Mesendoderm (in vitro differentiated cells): ENCODE measurements at regions not wholly inside any gene's neighbourhood (a gene's known extent, or its start where the extent isn't known, plus 50 kb on each side); places are given as distances from the start of the nearest gene placed in this dataset.

Experiments used
- DNase-seq: peaks from one replicate; pipeline ENCODE4 v3.0.0; 2013
- H2AK5ac ChIP-seq: 2 replicates; pipeline ENCODE4 v1.6.1; 2013; ENCODE audit warnings: low read length, inconsistent platforms
- H2BK120ac ChIP-seq: 2 replicates; pipeline ENCODE4 v1.6.1; 2013; ENCODE audit warnings: low read depth, mild to moderate bottlenecking, low read length, moderate library complexity, mixed read lengths
- H2BK15ac ChIP-seq: replicated peaks from 2 replicates; pipeline ENCODE4 v1.6.1; 2013; ENCODE audit warnings: low read depth, mild to moderate bottlenecking, moderate library complexity
- H2BK5ac ChIP-seq: 2 replicates; pipeline ENCODE4 v1.6.1; 2013; ENCODE audit warnings: low read length, inconsistent platforms
- H3K18ac ChIP-seq: 2 replicates; pipeline ENCODE4 v1.6.1; 2013; ENCODE audit warnings: mild to moderate bottlenecking, low read length, mixed read lengths
- H3K23ac ChIP-seq: one replicate; pipeline ENCODE4 v1.6.1; 2013; ENCODE audit warnings: low read length
- H3K27ac ChIP-seq: 2 replicates; pipeline ENCODE4 v1.5.1; 2013; ENCODE audit warnings: low read depth, mild to moderate bottlenecking, inconsistent platforms, low read length, moderate library complexity
- H3K27me3 ChIP-seq: 2 replicates; pipeline ENCODE4 v1.6.1; 2013; ENCODE audit warnings: low read length, control low read depth, mild to moderate bottlenecking, inconsistent platforms; ENCODE audit not compliant: insufficient read depth, poor library complexity
- H3K36me3 ChIP-seq: 2 replicates; pipeline ENCODE4 v1.6.1; 2013; ENCODE audit warnings: low read length, inconsistent platforms; ENCODE audit not compliant: control insufficient read depth, insufficient read depth
- H3K4ac ChIP-seq: one replicate; pipeline ENCODE4 v1.6.1; 2013; ENCODE audit warnings: low read depth, mild to moderate bottlenecking, low read length, moderate library complexity
- H3K4me1 ChIP-seq: 2 replicates; pipeline ENCODE4 v1.6.1; 2013; ENCODE audit warnings: low read depth, low read length, inconsistent platforms; ENCODE audit not compliant: control insufficient read depth
- H3K4me2 ChIP-seq: 2 replicates; pipeline ENCODE4 v1.6.1; 2013; ENCODE audit warnings: low read length
- H3K4me3 ChIP-seq: 2 replicates; pipeline ENCODE4 v1.5.1; 2013; ENCODE audit warnings: mild to moderate bottlenecking, low read length
- H3K56ac ChIP-seq: one replicate; pipeline ENCODE4 v1.6.1; 2013; ENCODE audit warnings: low read length
- H3K79me1 ChIP-seq: 2 replicates; pipeline ENCODE4 v1.6.1; 2013; ENCODE audit warnings: low read length, inconsistent platforms
- H3K79me2 ChIP-seq: 2 replicates; pipeline ENCODE4 v1.6.1; 2013; ENCODE audit warnings: mild to moderate bottlenecking, low read length; ENCODE audit not compliant: control insufficient read depth, insufficient read depth
- H3K9ac ChIP-seq: 2 replicates; pipeline ENCODE4 v1.6.1; 2013; ENCODE audit warnings: low read length, inconsistent platforms
- H4K5ac ChIP-seq: one replicate; pipeline ENCODE4 v1.6.1; 2013; ENCODE audit warnings: low read length
- H4K8ac ChIP-seq: one replicate; pipeline ENCODE4 v1.6.1; 2013; ENCODE audit warnings: low read depth, mild to moderate bottlenecking, control low read depth, low read length, moderate library complexity
- WGBS: extraction: QIAGEN DNeasy Blood & Tissue Kit; methylation state at CpG from one replicate; pipeline ENCODE4 v1.1.7; 2013; ENCODE audit warnings: low lambda C conversion rate, missing lambda C conversion rate; ENCODE audit not compliant: insufficient coverage; ENCODE audit errors: extremely low coverage; 5-methylcytosine and 5-hydroxymethylcytosine counted together

- Histone ChIP-seq H3K18ac (no peak overlapping the region), H3K9ac (no peak overlapping the region), H3K36me3 (no peaks in the 10 kb centered on the region), H3K23ac (no peak overlapping the region), H3K27me3 (no peaks in the 10 kb centered on the region), H4K8ac (no peak overlapping the region), H3K56ac (no peak overlapping the region), H3K79me1 (no peaks in the 10 kb centered on the region), H3K4me1 (no peaks in the 10 kb centered on the region), H2BK15ac (no peak overlapping the region), H4K5ac (no peak overlapping the region), H2BK120ac (no peak overlapping the region), H2BK5ac (no peak overlapping the region), H3K4me2 (no peak overlapping the region), H3K4me3 (no peak overlapping the region), H3K27ac (no peak overlapping the region), H3K4ac (no peak overlapping the region), H2AK5ac (no peak overlapping the region), H3K79me2 (no peaks in the 10 kb centered on the region)
- DNase-seq: no peak
- no CpG with 5 or more reads among the region's 6 CpGs for WGBS
These were observed 52.4 kb upstream of the ESRRB start for GRCh38 chr14:76323331-76324050.

DNA sequence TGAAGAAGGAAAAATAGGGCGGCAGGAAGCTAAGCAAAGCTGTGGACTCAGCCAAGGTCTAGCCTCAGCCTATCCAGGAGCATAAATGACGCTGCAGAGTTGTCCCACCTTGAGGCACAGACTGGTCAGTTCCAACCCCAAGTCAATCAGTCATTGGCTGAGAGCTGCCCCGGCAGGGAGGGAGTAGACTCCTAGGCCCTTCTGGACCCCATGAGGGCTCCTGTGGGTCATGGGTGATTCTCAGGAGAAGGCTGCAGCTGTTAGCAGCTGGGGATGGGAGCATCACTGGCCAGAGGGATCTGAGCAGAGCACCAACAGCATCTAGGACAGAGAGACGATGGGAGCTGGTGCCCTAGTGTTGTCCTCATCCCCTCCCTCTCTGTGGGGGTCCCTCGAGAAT lies 51.8 kb upstream of the ESRRB start:
- no peak overlapping the region for H4K8ac ChIP-seq
- no peak overlapping the region for H3K4me2 ChIP-seq
- H2BK120ac ChIP-seq: no peak overlapping the region
- no peak overlapping the region for H3K9ac ChIP-seq
- no peak overlapping the region for H2BK5ac ChIP-seq
- no peak overlapping the region for H2BK15ac ChIP-seq
- H3K4me3 ChIP-seq: no peak overlapping the region
- no peaks in the 10 kb centered on the region for H3K4me1 ChIP-seq
- H4K5ac ChIP-seq: no peak overlapping the region
- no CpG with 5 or more reads among the region's 5 CpGs for WGBS
- H3K56ac ChIP-seq: no peak overlapping the region
- H3K79me2 ChIP-seq: no peaks in the 10 kb centered on the region
- H3K36me3 ChIP-seq: no peaks in the 10 kb centered on the region
- no peak for DNase-seq
- H3K23ac ChIP-seq: no peak overlapping the region
- no peak overlapping the region for H3K4ac ChIP-seq
- H3K18ac ChIP-seq: no peak overlapping the region
- no peak overlapping the region for H2AK5ac ChIP-seq
- H3K27me3 ChIP-seq: no peaks in the 10 kb centered on the region
- no peak overlapping the region for H3K27ac ChIP-seq
- H3K79me1 ChIP-seq: no peaks in the 10 kb centered on the region
